ENCODE measurements at regions not wholly inside any gene's neighbourhood (a gene's known extent, or its start where the extent isn't known, plus 50 kb on each side); places are given as distances from the start of the nearest gene placed in this dataset.

DNA sequence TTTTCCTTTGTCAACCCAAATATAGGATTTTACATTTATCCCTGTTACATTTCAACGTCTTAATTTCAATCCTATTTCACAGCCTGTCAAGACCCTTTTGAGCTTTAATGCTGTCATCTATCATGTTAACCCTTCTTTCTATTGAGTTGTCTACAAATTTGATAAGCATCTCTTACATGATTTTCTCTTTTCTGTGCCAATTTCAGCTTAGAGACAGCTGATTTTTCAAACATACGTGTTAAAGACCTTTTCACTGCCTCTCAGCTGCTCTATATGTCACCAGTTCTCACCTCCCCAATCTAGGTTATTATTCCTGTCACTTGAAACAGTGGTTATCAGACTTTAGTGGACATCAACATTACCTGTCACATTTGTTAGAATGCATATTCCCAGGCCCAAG is 181.3 kb downstream of the GXYLT1 start:
- Mint-ChIP-seq H3K36me3 (no peaks in the 10 kb centered on the region), H3K27ac (no peak overlapping the region), H3K9me3 (no peaks in the 10 kb centered on the region), H3K27me3 (ENCODE audit: low read depth) (peaks cover 12% of the 10 kb centered on the region), H3K4me1 (peaks cover 14% of the 10 kb centered on the region), H3K4me3 (no peak overlapping the region)
- POLR2A ChIA-PET: no interaction called here
- no peak for TF ChIP-seq GTF2I (CRISPR knock-in tag; conservative IDR thresholded peaks at IDR 0.05)
- TF ChIP-seq ZNF138 (CRISPR knock-in tag; conservative IDR thresholded peaks at IDR 0.05): no peak
- TF ChIP-seq CREB1 (CRISPR knock-in tag; IDR thresholded peaks at IDR 0.05): no peak
- TF ChIP-seq SOX15 (CRISPR knock-in tag; IDR thresholded peaks at IDR 0.05): no peak
- CTCF ChIA-PET: no interaction called here
- no peak for DNase-seq (ENCODE audit: low spot score)
- no peak for ATAC-seq

DNA sequence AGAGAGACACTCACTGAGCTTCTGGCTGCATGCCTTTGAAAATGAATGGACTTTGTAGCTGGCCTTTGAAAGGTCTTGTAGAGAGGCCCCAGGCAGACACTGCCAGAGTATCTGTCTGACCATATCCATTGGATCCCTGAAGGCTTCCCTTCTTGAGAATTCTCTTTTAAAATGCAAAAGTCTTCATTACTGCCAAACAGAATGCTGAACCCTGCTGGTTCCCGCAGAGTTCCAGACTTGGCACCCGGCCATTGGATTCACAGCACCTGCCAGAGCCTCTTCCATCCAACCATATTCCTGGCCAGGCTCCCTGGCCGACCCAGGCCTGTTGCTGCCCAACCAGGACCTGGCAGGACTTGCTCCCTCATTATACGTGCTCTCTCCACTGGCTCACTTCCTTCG is 182.5 kb downstream of the GXYLT1 start:
- no peak for TF ChIP-seq MXD4 (CRISPR knock-in tag; IDR thresholded peaks at IDR 0.05; ENCODE audit: borderline replicate concordance)
- TF ChIP-seq, protein P1, sequence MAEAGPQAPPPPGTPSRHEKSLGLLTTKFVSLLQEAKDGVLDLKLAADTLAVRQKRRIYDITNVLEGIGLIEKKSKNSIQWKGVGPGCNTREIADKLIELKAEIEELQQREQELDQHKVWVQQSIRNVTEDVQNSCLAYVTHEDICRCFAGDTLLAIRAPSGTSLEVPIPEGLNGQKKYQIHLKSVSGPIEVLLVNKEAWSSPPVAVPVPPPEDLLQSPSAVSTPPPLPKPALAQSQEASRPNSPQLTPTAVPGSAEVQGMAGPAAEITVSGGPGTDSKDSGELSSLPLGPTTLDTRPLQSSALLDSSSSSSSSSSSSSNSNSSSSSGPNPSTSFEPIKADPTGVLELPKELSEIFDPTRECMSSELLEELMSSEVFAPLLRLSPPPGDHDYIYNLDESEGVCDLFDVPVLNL (CRISPR knock-in tag; IDR thresholded peaks at IDR 0.05; ENCODE audit: borderline replicate concordance, low read depth): no peak
- TF ChIP-seq GTF2I (CRISPR knock-in tag; conservative IDR thresholded peaks at IDR 0.05): no peak
- no peak for TF ChIP-seq ZNF232 (CRISPR knock-in tag; IDR thresholded peaks at IDR 0.05)
- no peak for TF ChIP-seq ZNF121 (CRISPR knock-in tag; IDR thresholded peaks at IDR 0.05)
- TF ChIP-seq CBFB (CRISPR knock-in tag; IDR thresholded peaks at IDR 0.05; ENCODE audit: low read depth): no peak
- no peak for TF ChIP-seq SP1 (CRISPR knock-in tag; conservative IDR thresholded peaks at IDR 0.05)
- TF ChIP-seq ZNF532 (CRISPR knock-in tag; IDR thresholded peaks at IDR 0.05; ENCODE audit: borderline replicate concordance): no peak
- no peak for TF ChIP-seq RORB (CRISPR knock-in tag; IDR thresholded peaks at IDR 0.05)
- no peak for TF ChIP-seq ERG (CRISPR knock-in tag; IDR thresholded peaks at IDR 0.05)
- no peak for TF ChIP-seq NR2C2 (CRISPR knock-in tag; IDR thresholded peaks at IDR 0.05)
- TF ChIP-seq, protein P2, sequence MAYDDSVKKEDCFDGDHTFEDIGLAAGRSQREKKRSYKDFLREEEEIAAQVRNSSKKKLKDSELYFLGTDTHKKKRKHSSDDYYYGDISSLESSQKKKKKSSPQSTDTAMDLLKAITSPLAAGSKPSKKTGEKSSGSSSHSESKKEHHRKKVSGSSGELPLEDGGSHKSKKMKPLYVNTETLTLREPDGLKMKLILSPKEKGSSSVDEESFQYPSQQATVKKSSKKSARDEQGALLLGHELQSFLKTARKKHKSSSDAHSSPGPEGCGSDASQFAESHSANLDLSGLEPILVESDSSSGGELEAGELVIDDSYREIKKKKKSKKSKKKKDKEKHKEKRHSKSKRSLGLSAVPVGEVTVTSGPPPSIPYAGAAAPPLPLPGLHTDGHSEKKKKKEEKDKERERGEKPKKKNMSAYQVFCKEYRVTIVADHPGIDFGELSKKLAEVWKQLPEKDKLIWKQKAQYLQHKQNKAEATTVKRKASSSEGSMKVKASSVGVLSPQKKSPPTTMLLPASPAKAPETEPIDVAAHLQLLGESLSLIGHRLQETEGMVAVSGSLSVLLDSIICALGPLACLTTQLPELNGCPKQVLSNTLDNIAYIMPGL (CRISPR knock-in tag; IDR thresholded peaks at IDR 0.05): no peak
- no peak for TF ChIP-seq ZNF138 (CRISPR knock-in tag; conservative IDR thresholded peaks at IDR 0.05)
- TF ChIP-seq, protein P3, sequence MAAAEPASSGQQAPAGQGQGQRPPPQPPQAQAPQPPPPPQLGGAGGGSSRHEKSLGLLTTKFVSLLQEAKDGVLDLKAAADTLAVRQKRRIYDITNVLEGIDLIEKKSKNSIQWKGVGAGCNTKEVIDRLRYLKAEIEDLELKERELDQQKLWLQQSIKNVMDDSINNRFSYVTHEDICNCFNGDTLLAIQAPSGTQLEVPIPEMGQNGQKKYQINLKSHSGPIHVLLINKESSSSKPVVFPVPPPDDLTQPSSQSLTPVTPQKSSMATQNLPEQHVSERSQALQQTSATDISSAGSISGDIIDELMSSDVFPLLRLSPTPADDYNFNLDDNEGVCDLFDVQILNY (CRISPR knock-in tag; IDR thresholded peaks at IDR 0.05): no peak
- no peak for TF ChIP-seq ZBTB21 (CRISPR knock-in tag; IDR thresholded peaks at IDR 0.05; ENCODE audit: borderline replicate concordance)
- no peak for TF ChIP-seq ESRRA (CRISPR knock-in tag; IDR thresholded peaks at IDR 0.05; ENCODE audit: borderline replicate concordance)
- no peak for TF ChIP-seq ATF2 (CRISPR knock-in tag; IDR thresholded peaks at IDR 0.05; ENCODE audit: borderline replicate concordance, low read depth)
- TF ChIP-seq, protein P4, sequence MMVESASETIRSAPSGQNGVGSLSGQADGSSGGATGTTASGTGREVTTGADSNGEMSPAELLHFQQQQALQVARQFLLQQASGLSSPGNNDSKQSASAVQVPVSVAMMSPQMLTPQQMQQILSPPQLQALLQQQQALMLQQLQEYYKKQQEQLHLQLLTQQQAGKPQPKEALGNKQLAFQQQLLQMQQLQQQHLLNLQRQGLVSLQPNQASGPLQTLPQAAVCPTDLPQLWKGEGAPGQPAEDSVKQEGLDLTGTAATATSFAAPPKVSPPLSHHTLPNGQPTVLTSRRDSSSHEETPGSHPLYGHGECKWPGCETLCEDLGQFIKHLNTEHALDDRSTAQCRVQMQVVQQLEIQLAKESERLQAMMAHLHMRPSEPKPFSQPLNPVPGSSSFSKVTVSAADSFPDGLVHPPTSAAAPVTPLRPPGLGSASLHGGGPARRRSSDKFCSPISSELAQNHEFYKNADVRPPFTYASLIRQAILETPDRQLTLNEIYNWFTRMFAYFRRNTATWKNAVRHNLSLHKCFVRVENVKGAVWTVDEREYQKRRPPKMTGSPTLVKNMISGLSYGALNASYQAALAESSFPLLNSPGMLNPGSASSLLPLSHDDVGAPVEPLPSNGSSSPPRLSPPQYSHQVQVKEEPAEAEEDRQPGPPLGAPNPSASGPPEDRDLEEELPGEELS (CRISPR knock-in tag; IDR thresholded peaks at IDR 0.05): no peak
- TF ChIP-seq CREM (CRISPR knock-in tag; IDR thresholded peaks at IDR 0.05): no peak
- no peak for TF ChIP-seq GABPB1 (CRISPR knock-in tag; IDR thresholded peaks at IDR 0.05)
- ATAC-seq (no peak), DNase-seq (ENCODE audit: low spot score) (no peak)
- ChIA-PET POLR2A (no interaction called here), CTCF (no interaction called here)
- peaks cover 11% of the 10 kb centered on the region for H3K27me3 Mint-ChIP-seq (ENCODE audit: low read depth)
- peaks cover 3% of the 10 kb centered on the region for H3K4me1 Mint-ChIP-seq
- no peaks in the 10 kb centered on the region for H3K36me3 Mint-ChIP-seq
- H3K27ac Mint-ChIP-seq: no peak overlapping the region
- no peak overlapping the region for H3K4me3 Mint-ChIP-seq
- H3K9me3 Mint-ChIP-seq: no peaks in the 10 kb centered on the region

All from WTC11 (cell line).